Muscle layer of duodenum (tissue), 2 donors: ENCODE measurements at regions not wholly inside any gene's neighbourhood (a gene's known extent, or its start where the extent isn't known, plus 50 kb on each side); places are given as distances from the start of the nearest gene placed in this dataset.

Experiments used
- H3K27ac ChIP-seq: one replicate; pipeline ENCODE4 v1.7.0; 2013; ENCODE audit warnings: mild to moderate bottlenecking, low read length
- H3K27me3 ChIP-seq: one replicate; pipeline ENCODE4 v1.7.0; 2013; ENCODE audit warnings: low read depth, mild to moderate bottlenecking, control low read depth, low read length
- H3K36me3 ChIP-seq, 2 donors: one replicate each; pipeline ENCODE4 v1.7.0; 2013; ENCODE audit warnings: low read length in 2 of 2, control low read depth in 1 of 2, mild to moderate bottlenecking in 1 of 2; ENCODE audit not compliant: insufficient read depth in 2 of 2, control insufficient read depth in 1 of 2
- H3K4me1 ChIP-seq, 2 donors: one replicate each; pipeline ENCODE4 v1.7.0; 2013; ENCODE audit warnings: low read length in 2 of 2, mild to moderate bottlenecking in 2 of 2, control low read depth in 1 of 2, moderate library complexity in 1 of 2; ENCODE audit not compliant: insufficient read depth in 2 of 2, control insufficient read depth in 1 of 2
- H3K4me3 ChIP-seq, 2 donors: one replicate each; pipeline ENCODE4 v1.7.0; 2013; ENCODE audit warnings: low read length in 2 of 2, low read depth in 1 of 2, mild to moderate bottlenecking in 1 of 2
- H3K9me3 ChIP-seq, 2 donors: one replicate each; pipeline ENCODE4 v1.7.0; 2013; ENCODE audit warnings: low read length in 2 of 2, control low read depth in 1 of 2, mild to moderate bottlenecking in 1 of 2; ENCODE audit not compliant: control insufficient read depth in 1 of 2
- donor health status: healthy.

DNA sequence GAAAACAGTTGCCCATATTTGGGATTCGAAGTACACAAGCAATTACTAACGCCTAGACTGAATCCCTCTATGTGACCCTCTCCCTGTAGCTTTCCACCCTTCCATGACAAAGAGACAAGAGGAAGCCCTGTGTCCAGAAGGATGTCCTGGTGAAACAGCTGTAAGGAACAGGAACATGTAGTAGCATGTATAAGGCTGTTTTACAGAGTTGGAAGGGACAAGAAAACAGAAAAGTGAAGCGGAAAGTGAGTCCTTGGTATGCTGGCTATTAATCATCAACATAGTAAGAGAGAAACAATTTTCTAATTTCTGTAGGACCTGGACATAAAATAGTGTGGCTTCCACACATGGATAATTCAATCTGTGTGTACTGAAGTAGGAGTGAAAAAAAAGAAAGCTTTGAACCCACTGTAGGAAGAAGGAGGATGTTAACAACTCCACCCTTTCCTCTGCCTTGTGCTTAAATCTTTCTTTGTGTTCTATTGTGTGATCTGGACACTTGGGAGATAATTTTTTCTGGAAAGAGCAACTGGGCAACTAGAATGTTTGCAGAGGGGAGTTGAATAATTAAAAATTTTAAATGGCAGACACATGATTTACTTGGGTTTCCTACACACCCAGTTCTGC is 162.3 kb upstream of the ZSWIM2 start:
- H3K4me3 ChIP-seq: no peak overlapping the region
- H3K36me3 ChIP-seq: no peaks in the 10 kb centered on the region
- H3K4me1 ChIP-seq: no peaks in the 10 kb centered on the region
- H3K27me3 ChIP-seq: no peaks in the 10 kb centered on the region
- H3K27ac ChIP-seq: no peak overlapping the region
- no peaks in the 10 kb centered on the region for H3K9me3 ChIP-seq

DNA sequence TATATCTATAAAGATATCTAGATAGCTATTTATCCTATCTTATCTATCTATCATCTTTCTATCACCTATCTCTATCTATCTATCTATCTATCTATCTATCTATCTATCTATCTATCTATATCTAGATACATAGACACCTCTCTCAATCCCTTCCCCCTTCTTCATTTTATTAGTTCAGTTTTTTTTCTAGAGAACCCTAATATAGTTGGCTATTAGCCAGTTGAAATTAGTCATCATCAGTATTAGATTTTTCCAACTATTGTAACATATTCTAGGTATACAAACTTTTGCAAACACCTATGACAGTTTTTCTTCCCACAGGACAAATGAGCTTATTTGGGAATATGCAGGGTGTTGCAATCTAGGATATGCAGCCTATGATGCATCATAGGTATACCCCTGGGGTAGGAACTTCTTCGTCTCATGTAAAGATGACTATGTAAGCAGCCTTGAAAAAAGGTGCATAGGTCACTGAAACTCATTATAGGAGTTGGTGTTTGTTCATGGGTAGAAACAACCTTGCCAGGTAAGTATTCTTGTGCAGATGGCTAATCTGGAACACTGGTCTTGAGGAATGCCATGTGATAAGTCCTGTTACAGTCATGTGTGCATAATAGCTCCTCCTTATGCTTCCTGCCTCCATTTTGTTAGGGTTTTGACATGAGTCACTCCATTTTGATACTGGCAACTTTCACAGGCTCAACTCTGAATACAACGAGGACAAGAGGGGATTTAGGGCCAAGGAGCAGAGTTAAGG is 160.7 kb upstream of the ZSWIM2 start:
- no peak overlapping the region for H3K27ac ChIP-seq
- H3K4me3 ChIP-seq: no peak overlapping the region
- no peaks in the 10 kb centered on the region for H3K36me3 ChIP-seq
- H3K4me1 ChIP-seq: no peaks in the 10 kb centered on the region
- no peaks in the 10 kb centered on the region for H3K9me3 ChIP-seq
- no peaks in the 10 kb centered on the region for H3K27me3 ChIP-seq

DNA sequence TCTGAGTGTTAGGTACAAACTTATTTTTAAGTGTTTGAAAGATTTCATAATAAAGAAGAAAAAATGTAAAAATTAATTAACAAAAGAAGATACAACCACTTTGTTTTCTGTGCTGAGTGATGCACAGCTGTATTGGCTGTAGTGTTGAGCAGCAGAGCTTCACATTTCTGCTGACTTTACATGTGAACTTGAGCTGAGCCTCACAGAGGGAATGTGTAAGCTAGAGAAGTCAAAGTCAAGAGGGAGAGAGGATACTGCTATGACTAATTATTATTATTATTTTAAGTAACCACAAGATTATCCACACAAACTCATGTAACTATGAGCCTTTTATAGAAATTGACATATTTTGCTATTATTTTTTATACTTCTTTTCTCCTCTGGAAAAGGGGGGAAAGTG is 159.1 kb upstream of the ZSWIM2 start:
- Histone ChIP-seq H3K4me1 (no peaks in the 10 kb centered on the region), H3K27ac (no peak overlapping the region), H3K9me3 (no peaks in the 10 kb centered on the region), H3K4me3 (no peak overlapping the region), H3K27me3 (no peaks in the 10 kb centered on the region), H3K36me3 (no peaks in the 10 kb centered on the region)

DNA sequence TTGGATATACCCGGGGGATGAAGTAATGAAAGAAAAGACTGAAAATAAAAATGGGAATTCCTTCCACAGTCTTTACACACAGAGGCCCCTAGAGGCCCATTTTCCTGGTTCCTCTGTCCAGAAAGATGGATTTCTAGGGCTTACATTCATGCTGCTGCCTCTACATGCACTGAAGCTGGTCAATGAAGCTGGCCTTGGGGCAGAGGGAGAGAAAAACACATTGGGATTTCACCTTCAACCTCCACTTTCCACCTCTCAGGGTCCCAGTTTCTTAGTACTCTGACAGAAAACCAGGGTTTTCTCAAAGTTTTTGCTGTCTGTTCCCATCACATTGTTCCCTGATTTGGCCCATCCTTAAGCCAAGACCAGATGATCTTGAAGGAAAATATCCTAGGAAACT is 154.6 kb upstream of the ZSWIM2 start:
- no peaks in the 10 kb centered on the region for H3K4me1 ChIP-seq
- no peak overlapping the region for H3K27ac ChIP-seq
- H3K4me3 ChIP-seq: peak overlapping the region in 1 of 2 donors; percentile 31
- no peaks in the 10 kb centered on the region for H3K36me3 ChIP-seq
- H3K9me3 ChIP-seq: no peaks in the 10 kb centered on the region
- H3K27me3 ChIP-seq: no peaks in the 10 kb centered on the region

DNA sequence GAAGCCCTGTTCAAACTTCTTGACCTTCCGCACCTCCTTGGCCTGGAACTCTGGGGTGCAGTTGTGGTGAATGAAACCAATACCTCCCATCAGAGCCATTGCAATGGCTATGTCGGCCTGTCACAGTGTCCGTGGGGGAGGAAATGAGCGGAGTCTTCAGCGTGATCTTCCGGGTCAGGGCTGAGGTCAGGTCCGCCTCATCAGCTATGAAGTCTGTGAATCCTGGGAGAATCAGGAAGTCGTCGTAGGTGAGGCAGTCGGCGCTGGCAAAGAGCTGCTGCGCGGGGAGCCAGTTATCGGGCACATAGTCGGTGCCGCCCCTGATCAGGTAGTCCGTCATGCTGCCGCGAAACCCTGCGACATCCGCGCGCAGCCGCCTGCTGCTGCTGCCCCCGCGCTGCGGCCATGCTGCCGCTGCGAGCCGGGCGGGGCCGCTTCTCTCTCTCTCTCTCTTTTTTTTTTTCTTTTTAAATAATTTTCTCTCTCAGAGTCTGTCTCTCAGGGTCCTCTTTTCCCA is 154.1 kb upstream of the ZSWIM2 start:
- H3K27ac ChIP-seq: no peak overlapping the region
- H3K9me3 ChIP-seq: no peaks in the 10 kb centered on the region
- no peaks in the 10 kb centered on the region for H3K4me1 ChIP-seq
- no peaks in the 10 kb centered on the region for H3K36me3 ChIP-seq
- no peaks in the 10 kb centered on the region for H3K27me3 ChIP-seq
- H3K4me3 ChIP-seq: peak overlapping the region in 1 of 2 donors; percentile 31

DNA sequence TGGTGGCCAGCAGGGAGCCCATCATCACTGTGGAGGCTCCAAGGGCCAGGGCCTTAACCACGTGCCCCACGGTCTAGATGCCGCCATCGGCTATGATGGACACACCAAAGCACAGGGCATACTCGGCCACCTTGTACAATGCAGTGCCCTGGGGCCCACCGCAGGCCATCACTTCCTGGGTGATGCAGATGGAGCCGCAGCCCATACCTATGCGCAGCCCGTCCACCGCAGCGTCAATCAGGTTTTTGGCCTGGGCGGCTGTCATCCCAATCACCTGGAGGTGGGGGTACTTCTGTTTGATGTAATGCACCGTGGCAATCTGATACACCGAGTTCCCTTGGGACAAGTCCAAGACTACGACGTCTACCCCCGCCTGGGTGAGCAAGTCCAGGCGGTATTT is 153.3 kb upstream of the ZSWIM2 start:
- no peak overlapping the region for H3K4me3 ChIP-seq
- no peaks in the 10 kb centered on the region for H3K4me1 ChIP-seq
- no peaks in the 10 kb centered on the region for H3K27me3 ChIP-seq
- no peaks in the 10 kb centered on the region for H3K9me3 ChIP-seq
- no peak overlapping the region for H3K27ac ChIP-seq
- no peaks in the 10 kb centered on the region for H3K36me3 ChIP-seq

DNA sequence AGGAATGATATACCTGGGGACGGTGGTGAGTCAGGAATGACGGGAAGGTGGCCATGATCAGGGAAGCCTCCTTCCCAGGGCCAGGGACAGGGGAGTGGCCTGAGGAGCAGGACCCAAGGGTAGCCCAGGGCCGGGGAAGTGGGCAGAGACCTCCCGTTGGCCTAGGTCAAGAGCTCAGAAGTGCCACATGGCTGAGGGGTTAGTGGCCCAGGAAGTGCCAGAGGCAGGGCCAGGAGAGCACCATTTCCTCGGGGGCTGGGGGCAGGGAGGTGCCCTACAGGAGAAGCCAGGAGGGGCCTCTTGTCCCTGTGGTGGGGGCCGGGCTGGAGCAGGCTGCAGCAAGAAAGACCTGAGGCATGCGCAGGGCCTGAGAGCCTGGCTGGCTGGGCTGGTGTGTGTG is 152.3 kb upstream of the ZSWIM2 start:
- Histone ChIP-seq H3K36me3 (no peaks in the 10 kb centered on the region), H3K4me1 (no peaks in the 10 kb centered on the region), H3K4me3 (no peak overlapping the region), H3K27me3 (no peaks in the 10 kb centered on the region), H3K27ac (no peak overlapping the region), H3K9me3 (no peaks in the 10 kb centered on the region)

DNA sequence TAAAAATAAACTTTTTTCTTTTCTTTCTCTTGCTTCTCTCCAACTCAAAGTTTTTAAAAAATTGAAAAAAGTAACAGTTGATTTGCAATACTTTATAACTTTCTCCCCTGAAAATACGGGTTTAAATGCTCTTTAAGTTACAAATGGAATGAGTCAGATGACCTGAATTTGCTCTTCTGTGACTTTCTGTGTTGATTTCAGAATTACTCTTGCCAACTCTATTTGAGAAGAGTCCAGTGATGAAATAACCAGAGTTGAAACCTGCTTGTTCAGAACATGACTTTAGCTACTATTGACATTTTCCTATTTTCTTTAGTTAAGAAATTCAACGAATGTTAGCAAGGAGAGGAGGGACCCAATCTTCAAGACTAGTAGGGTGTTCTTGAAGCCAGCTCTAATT is 146.1 kb upstream of the ZSWIM2 start:
- Histone ChIP-seq H3K36me3 (no peaks in the 10 kb centered on the region), H3K9me3 (peaks cover 0 to 3% of the 10 kb centered on the region in 2 donors), H3K4me3 (no peak overlapping the region), H3K4me1 (no peaks in the 10 kb centered on the region), H3K27me3 (no peaks in the 10 kb centered on the region), H3K27ac (no peak overlapping the region)

DNA sequence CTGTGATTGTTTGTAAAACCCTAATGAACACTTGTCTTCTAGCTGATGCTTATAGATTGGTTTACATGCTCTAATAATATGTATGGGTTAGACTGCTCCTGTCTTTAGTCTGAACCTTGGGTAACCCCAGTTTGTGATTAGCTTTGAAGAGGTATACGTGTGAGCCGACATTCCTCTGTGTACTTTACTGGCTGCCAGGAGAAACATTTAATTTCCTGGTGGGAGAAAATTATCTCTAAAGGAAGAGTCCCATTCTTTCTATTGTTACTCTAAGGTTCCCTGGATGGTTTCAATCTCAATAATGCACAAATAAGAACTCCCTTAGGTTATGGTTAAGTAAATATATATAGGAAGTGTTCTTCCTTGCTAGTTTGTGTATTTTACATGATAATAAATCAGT is 143.6 kb upstream of the ZSWIM2 start:
- Histone ChIP-seq H3K9me3 (peaks cover 0 to 8% of the 10 kb centered on the region in 2 donors), H3K4me1 (no peaks in the 10 kb centered on the region), H3K4me3 (no peak overlapping the region), H3K36me3 (no peaks in the 10 kb centered on the region), H3K27ac (no peak overlapping the region), H3K27me3 (no peaks in the 10 kb centered on the region)

DNA sequence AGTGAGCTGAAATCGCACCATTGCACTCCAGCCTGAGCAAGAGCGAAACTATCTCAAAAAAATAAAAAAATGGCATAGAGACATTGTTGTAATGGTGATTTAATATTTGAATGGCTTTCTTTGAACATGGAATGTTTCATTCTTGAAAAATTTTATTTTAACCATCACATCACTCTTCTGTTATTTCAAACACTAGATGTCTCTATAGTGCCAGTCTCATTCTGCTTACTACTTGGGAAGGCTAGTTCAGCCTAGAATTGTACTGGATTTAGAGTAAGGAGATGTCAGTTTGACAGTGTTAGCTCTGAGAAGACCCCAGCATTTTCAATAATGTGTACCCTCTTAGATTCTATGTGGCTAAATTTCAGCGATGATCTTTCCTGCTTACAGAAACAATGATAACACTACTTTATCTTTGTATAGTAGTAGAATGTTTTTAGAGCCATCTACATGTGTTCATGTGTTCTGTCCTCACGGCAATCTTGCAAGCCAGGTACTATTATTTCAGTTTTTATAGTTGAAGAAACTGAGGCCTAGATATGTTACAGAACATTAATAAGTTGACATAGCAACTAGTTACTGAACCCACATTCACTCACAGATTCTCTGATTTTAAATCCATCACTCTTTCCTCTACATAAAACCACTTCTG is 142.9 kb upstream of the ZSWIM2 start:
- no peak overlapping the region for H3K27ac ChIP-seq
- no peaks in the 10 kb centered on the region for H3K4me1 ChIP-seq
- H3K27me3 ChIP-seq: no peaks in the 10 kb centered on the region
- H3K4me3 ChIP-seq: no peak overlapping the region
- H3K9me3 ChIP-seq: peaks cover 0 to 8% of the 10 kb centered on the region in 2 donors
- no peaks in the 10 kb centered on the region for H3K36me3 ChIP-seq

DNA sequence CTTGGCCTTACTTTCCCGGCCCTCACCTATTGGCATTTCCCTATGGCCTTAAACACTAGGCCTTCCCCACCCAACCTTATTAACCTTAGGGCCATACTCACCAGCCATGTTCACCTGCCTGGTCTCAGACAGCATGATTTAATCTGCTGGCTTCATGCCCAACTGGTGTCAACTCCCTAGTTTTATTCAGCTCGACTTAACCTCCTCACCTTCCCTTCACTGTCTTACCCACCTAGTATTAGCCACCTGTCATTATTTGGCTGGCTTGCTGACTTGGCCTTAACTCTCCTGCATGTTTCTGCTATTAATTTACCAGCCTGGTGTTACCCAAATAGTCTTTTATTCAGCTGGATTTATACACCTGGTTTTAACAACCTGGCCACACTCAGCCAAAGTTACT is 136.0 kb upstream of the ZSWIM2 start:
- Histone ChIP-seq H3K4me3 (no peak overlapping the region), H3K36me3 (no peaks in the 10 kb centered on the region), H3K27me3 (no peaks in the 10 kb centered on the region), H3K4me1 (no peaks in the 10 kb centered on the region), H3K9me3 (peaks cover 0 to 4% of the 10 kb centered on the region in 2 donors), H3K27ac (no peak overlapping the region)
